ENCODE measurements at regions not wholly inside any gene's neighbourhood (a gene's known extent, or its start where the extent isn't known, plus 50 kb on each side); places are given as distances from the start of the nearest gene placed in this dataset.

DNA sequence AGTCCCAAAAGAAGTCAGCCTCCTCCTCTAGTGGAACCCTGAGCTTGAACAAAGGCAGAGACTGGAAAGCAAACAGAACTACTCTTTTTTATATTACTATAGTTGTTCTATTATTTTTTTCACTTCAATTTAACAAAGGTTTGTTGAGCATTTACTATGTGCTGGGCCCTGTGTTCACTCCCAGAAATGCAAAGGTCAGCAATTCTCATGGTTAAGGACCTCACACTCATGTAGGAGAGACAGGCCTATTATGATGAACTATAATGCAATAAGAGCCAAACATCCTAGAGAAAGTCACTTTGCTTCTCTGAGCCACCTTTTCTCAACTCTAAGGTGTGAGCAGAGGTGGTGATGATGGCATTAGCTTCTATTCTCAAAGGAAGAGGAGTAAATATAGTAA, 82.1 kb upstream of the ARHGEF3 start:
- Histone ChIP-seq H3K27me3 (ENCODE audit: insufficient read depth, poor library complexity, severe bottlenecking) (no peaks in the 10 kb centered on the region), H3K4me3 (replicated peaks; ENCODE audit: insufficient read depth, low read length) (no peak overlapping the region), H3K27ac (replicated peaks) (no peak overlapping the region)
- no peak for DNase-seq (ENCODE audit: low read depth in 1 of 2, low spot score in 1 of 2)
- TF ChIP-seq POLR2AphosphoS5 (IDR thresholded peaks at IDR 0.05; ENCODE audit: low read depth) (no peak), SPI1 (IDR thresholded peaks at IDR 0.05; ENCODE audit: borderline replicate concordance, low read depth) (no peak), GABPA (IDR thresholded peaks at IDR 0.05; ENCODE audit: low read depth) (no peak)
- TF ChIP-seq, protein P1, sequence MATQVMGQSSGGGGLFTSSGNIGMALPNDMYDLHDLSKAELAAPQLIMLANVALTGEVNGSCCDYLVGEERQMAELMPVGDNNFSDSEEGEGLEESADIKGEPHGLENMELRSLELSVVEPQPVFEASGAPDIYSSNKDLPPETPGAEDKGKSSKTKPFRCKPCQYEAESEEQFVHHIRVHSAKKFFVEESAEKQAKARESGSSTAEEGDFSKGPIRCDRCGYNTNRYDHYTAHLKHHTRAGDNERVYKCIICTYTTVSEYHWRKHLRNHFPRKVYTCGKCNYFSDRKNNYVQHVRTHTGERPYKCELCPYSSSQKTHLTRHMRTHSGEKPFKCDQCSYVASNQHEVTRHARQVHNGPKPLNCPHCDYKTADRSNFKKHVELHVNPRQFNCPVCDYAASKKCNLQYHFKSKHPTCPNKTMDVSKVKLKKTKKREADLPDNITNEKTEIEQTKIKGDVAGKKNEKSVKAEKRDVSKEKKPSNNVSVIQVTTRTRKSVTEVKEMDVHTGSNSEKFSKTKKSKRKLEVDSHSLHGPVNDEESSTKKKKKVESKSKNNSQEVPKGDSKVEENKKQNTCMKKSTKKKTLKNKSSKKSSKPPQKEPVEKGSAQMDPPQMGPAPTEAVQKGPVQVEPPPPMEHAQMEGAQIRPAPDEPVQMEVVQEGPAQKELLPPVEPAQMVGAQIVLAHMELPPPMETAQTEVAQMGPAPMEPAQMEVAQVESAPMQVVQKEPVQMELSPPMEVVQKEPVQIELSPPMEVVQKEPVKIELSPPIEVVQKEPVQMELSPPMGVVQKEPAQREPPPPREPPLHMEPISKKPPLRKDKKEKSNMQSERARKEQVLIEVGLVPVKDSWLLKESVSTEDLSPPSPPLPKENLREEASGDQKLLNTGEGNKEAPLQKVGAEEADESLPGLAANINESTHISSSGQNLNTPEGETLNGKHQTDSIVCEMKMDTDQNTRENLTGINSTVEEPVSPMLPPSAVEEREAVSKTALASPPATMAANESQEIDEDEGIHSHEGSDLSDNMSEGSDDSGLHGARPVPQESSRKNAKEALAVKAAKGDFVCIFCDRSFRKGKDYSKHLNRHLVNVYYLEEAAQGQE (IDR thresholded peaks at IDR 0.05; ENCODE audit: insufficient replicate concordance, low read depth): no peak
- TF ChIP-seq, protein P2, sequence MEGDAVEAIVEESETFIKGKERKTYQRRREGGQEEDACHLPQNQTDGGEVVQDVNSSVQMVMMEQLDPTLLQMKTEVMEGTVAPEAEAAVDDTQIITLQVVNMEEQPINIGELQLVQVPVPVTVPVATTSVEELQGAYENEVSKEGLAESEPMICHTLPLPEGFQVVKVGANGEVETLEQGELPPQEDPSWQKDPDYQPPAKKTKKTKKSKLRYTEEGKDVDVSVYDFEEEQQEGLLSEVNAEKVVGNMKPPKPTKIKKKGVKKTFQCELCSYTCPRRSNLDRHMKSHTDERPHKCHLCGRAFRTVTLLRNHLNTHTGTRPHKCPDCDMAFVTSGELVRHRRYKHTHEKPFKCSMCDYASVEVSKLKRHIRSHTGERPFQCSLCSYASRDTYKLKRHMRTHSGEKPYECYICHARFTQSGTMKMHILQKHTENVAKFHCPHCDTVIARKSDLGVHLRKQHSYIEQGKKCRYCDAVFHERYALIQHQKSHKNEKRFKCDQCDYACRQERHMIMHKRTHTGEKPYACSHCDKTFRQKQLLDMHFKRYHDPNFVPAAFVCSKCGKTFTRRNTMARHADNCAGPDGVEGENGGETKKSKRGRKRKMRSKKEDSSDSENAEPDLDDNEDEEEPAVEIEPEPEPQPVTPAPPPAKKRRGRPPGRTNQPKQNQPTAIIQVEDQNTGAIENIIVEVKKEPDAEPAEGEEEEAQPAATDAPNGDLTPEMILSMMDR (IDR thresholded peaks at IDR 0.05; ENCODE audit: insufficient read depth, low read length): no peak

DNA sequence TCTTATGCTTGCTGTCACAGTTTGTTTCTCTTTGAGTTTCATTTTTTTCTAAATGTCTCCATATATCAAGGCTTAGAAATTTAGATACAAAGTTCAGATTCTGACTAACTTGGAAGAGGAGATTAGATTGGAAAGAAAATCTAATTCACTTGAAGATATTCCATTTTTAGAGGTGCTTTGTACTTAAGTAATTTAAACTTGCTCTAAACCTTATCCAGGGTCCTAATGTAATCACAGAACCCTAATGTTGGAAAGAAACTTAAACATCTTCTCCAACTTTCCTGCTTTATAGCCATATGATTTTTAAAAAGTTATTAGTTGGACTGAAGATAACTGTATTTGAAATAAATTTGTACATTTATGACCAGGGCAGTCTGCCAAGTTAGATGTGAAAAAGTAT, 81.1 kb upstream of the ARHGEF3 start:
- DNase-seq (ENCODE audit: low read depth in 1 of 2, low spot score in 1 of 2): no peak
- no peaks in the 10 kb centered on the region for H3K27me3 ChIP-seq (ENCODE audit: insufficient read depth, poor library complexity, severe bottlenecking)
- TF ChIP-seq SPI1 (IDR thresholded peaks at IDR 0.05; ENCODE audit: borderline replicate concordance, low read depth) (no peak), GABPA (IDR thresholded peaks at IDR 0.05; ENCODE audit: low read depth) (no peak), POLR2AphosphoS5 (IDR thresholded peaks at IDR 0.05; ENCODE audit: low read depth) (no peak)
- TF ChIP-seq, protein P1 (IDR thresholded peaks at IDR 0.05; ENCODE audit: insufficient replicate concordance, low read depth): no peak
- TF ChIP-seq, protein P2 (IDR thresholded peaks at IDR 0.05; ENCODE audit: insufficient read depth, low read length): no peak
- no peak overlapping the region for H3K27ac ChIP-seq (replicated peaks)
- no peak overlapping the region for H3K4me3 ChIP-seq (replicated peaks; ENCODE audit: insufficient read depth, low read length)

DNA sequence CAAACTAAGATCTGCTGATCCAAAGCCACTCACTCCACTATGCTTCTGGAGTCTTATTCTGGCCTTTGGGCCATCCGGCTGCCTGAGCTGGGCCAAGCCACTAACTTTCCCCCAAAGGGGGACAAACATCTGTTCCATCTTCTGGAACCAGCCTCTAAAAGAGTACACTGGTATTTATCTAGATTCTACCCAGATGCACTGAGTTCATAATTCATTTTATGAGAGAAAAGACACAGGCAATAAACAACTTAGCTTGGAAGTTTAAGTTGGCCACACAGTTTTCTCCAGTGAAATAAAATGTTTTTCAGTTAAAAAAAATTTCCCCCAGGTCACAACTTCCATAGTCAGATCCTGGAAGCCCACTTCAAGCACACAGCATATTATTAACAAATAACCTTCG, 80.1 kb upstream of the ARHGEF3 start:
- TF ChIP-seq SPI1 (IDR thresholded peaks at IDR 0.05; ENCODE audit: borderline replicate concordance, low read depth): no peak
- TF ChIP-seq, protein P1 (IDR thresholded peaks at IDR 0.05; ENCODE audit: insufficient replicate concordance, low read depth): no peak
- no peak for TF ChIP-seq GABPA (IDR thresholded peaks at IDR 0.05; ENCODE audit: low read depth)
- TF ChIP-seq, protein P2 (IDR thresholded peaks at IDR 0.05; ENCODE audit: insufficient read depth, low read length): no peak
- TF ChIP-seq POLR2AphosphoS5 (IDR thresholded peaks at IDR 0.05; ENCODE audit: low read depth): no peak
- Histone ChIP-seq H3K4me3 (replicated peaks; ENCODE audit: insufficient read depth, low read length) (no peak overlapping the region), H3K27me3 (ENCODE audit: insufficient read depth, poor library complexity, severe bottlenecking) (no peaks in the 10 kb centered on the region), H3K27ac (replicated peaks) (no peak overlapping the region)
- DNase-seq (ENCODE audit: low read depth in 1 of 2, low spot score in 1 of 2): no peak

Data from HL-60 (cell line).